Activated T-helper 1 cell treated with anti-CD3 and anti-CD28 coated beads, Interleukin-12 subunit alpha, Interleukin-12 subunit beta, Interleukin-2, Interleukin-4 antibody, amounts not matched to agents 30 ng/mL and 10 ng/mL and 1 ng/mL, durations not matched to agents 14 hours and 24 hours and 36 hours (primary cell): ENCODE measurements at regions not wholly inside any gene's neighbourhood (a gene's known extent, or its start where the extent isn't known, plus 50 kb on each side); places are given as distances from the start of the nearest gene placed in this dataset.
"Not testable (repeated sequence)": the region's sequence is repeated elsewhere in the genome, so short reads cannot be mapped to it uniquely, and the experiment has no call there.

Experiments used
- DNase-seq: peaks from one replicate; pipeline ENCODE4 v3.0.0; 2021; ENCODE audit warnings: low spot score
- H3K27ac Mint-ChIP-seq: one replicate; pipeline ENCODE4 v1.8.0; 2021; ENCODE audit warnings: mild to moderate bottlenecking, mixed read lengths
- H3K27me3 Mint-ChIP-seq: one replicate; pipeline ENCODE4 v1.8.0; 2022; ENCODE audit warnings: mild to moderate bottlenecking, moderate library complexity, mixed read lengths; ENCODE audit not compliant: insufficient read depth
- H3K36me3 Mint-ChIP-seq: one replicate; pipeline ENCODE4 v1.8.0; 2021; ENCODE audit warnings: low read depth, mixed read lengths
- H3K4me1 Mint-ChIP-seq: one replicate; pipeline ENCODE4 v1.8.0; 2021; ENCODE audit warnings: low read depth, mixed read lengths
- H3K4me3 Mint-ChIP-seq: one replicate; pipeline ENCODE4 v1.8.0; 2021; ENCODE audit warnings: mild to moderate bottlenecking, moderate library complexity, mixed read lengths
- H3K9me3 Mint-ChIP-seq: one replicate; pipeline ENCODE4 v1.8.0; 2021; ENCODE audit warnings: mixed read lengths
- intact Hi-C: fragments of 100-400 bp; cut with micrococcal nuclease; formaldehyde crosslinking; loops from one replicate; pipeline ENCODE4 v1.15.1; 2024

GRCh38 chrX:137171626-137172025 is 137.8 kb upstream of the GPR101 start:
- Mint-ChIP-seq H3K27me3 (peaks cover 5% of the 10 kb centered on the region), H3K9me3 (no peaks in the 10 kb centered on the region), H3K4me3 (no peak overlapping the region), H3K27ac (no peak overlapping the region), H3K36me3 (no peaks in the 10 kb centered on the region), H3K4me1 (no peaks in the 10 kb centered on the region)
- intact Hi-C loops, result no loop called here
- no peak for DNase-seq

GRCh38 chrX:137166591-137166990 is 132.8 kb upstream of the GPR101 start:
- Mint-ChIP-seq H3K27me3 (peaks cover 7% of the 10 kb centered on the region), H3K9me3 (no peaks in the 10 kb centered on the region), H3K4me1 (no peaks in the 10 kb centered on the region), H3K36me3 (no peaks in the 10 kb centered on the region), H3K27ac (no peak overlapping the region), H3K4me3 (no peak overlapping the region)
- intact Hi-C loops, result no loop called here
- no peak for DNase-seq

- intact Hi-C loops, result no loop called here
- H3K9me3 Mint-ChIP-seq, result no peaks in the 10 kb centered on the region
Measured at GRCh38 chrX:137164329-137164728, 130.5 kb upstream of the GPR101 start.

GRCh38 chrX:137151403-137151802 is 117.6 kb upstream of the GPR101 start:
- H3K27me3 Mint-ChIP-seq, result peaks cover 4% of the 10 kb centered on the region
- intact Hi-C loops, result no loop called here
- H3K27ac Mint-ChIP-seq, result no peak overlapping the region
- no peaks in the 10 kb centered on the region for H3K36me3 Mint-ChIP-seq
- H3K4me3 Mint-ChIP-seq, result no peak overlapping the region
- no peaks in the 10 kb centered on the region for H3K9me3 Mint-ChIP-seq
- no peak for DNase-seq
- H3K4me1 Mint-ChIP-seq, result no peaks in the 10 kb centered on the region

More at GRCh38 chrX:137164329-137164728, 130.5 kb upstream of the GPR101 start:
- Mint-ChIP-seq H3K4me3 (no peak overlapping the region), H3K27me3 (peaks cover 5% of the 10 kb centered on the region), H3K36me3 (no peaks in the 10 kb centered on the region), H3K27ac (no peak overlapping the region), H3K4me1 (no peaks in the 10 kb centered on the region)
- DNase-seq, result no peak

- Mint-ChIP-seq H3K27me3 (no peaks in the 10 kb centered on the region), H3K9me3 (no peaks in the 10 kb centered on the region), H3K27ac (no peak overlapping the region), H3K4me3 (no peak overlapping the region), H3K4me1 (no peaks in the 10 kb centered on the region), H3K36me3 (no peaks in the 10 kb centered on the region)
- intact Hi-C loops, result no loop called here
- DNase-seq, result no peak
Measured at GRCh38 chrX:137143864-137144263, 110.1 kb upstream of the GPR101 start.

GRCh38 chrX:137122651-137123050 is 88.9 kb upstream of the GPR101 start:
- intact Hi-C loops, H3K36me3 Mint-ChIP-seq, H3K27ac Mint-ChIP-seq, H3K4me3 Mint-ChIP-seq, DNase-seq, H3K27me3 Mint-ChIP-seq, H3K9me3 Mint-ChIP-seq, H3K4me1 Mint-ChIP-seq: not testable (repeated sequence)

GRCh38 chrX:137119049-137119448 is 85.3 kb upstream of the GPR101 start:
- Mint-ChIP-seq H3K27ac (no peak overlapping the region), H3K4me1 (no peaks in the 10 kb centered on the region), H3K9me3 (no peaks in the 10 kb centered on the region), H3K36me3 (no peaks in the 10 kb centered on the region), H3K27me3 (peaks cover 2% of the 10 kb centered on the region), H3K4me3 (no peak overlapping the region)
- no peak for DNase-seq
- intact Hi-C loops, result no loop called here

- no peak overlapping the region for H3K27ac Mint-ChIP-seq
- H3K4me3 Mint-ChIP-seq, result no peak overlapping the region
- peaks cover 2% of the 10 kb centered on the region for H3K27me3 Mint-ChIP-seq
- DNase-seq, result no peak
- no peaks in the 10 kb centered on the region for H3K9me3 Mint-ChIP-seq
- intact Hi-C loops, result no loop called here
- no peaks in the 10 kb centered on the region for H3K36me3 Mint-ChIP-seq
- H3K4me1 Mint-ChIP-seq, result no peaks in the 10 kb centered on the region
Measured at GRCh38 chrX:137118536-137118935, 84.7 kb upstream of the GPR101 start.

- H3K36me3 Mint-ChIP-seq, result no peaks in the 10 kb centered on the region
- no peak for DNase-seq
- no peak overlapping the region for H3K4me3 Mint-ChIP-seq
- H3K4me1 Mint-ChIP-seq, result no peaks in the 10 kb centered on the region
- H3K9me3 Mint-ChIP-seq, result no peaks in the 10 kb centered on the region
- intact Hi-C loops, result no loop called here
- no peak overlapping the region for H3K27ac Mint-ChIP-seq
- peaks cover 2% of the 10 kb centered on the region for H3K27me3 Mint-ChIP-seq
Measured at GRCh38 chrX:137118136-137118535, 84.3 kb upstream of the GPR101 start.

GRCh38 chrX:137107877-137108276 is 74.1 kb upstream of the GPR101 start:
- H3K27ac Mint-ChIP-seq, H3K36me3 Mint-ChIP-seq, H3K4me1 Mint-ChIP-seq, H3K4me3 Mint-ChIP-seq, H3K9me3 Mint-ChIP-seq, DNase-seq, H3K27me3 Mint-ChIP-seq, intact Hi-C loops: not testable (repeated sequence)

- Mint-ChIP-seq H3K36me3 (no peaks in the 10 kb centered on the region), H3K9me3 (no peaks in the 10 kb centered on the region), H3K27ac (no peak overlapping the region), H3K27me3 (peaks cover 4% of the 10 kb centered on the region), H3K4me3 (no peak overlapping the region), H3K4me1 (no peaks in the 10 kb centered on the region)
- intact Hi-C loops, result no loop called here
- DNase-seq, result no peak
Measured at GRCh38 chrX:137101273-137101990, 67.6 kb upstream of the GPR101 start.
